H9 (cell line): ENCODE measurements at regions not wholly inside any gene's neighbourhood (a gene's known extent, or its start where the extent isn't known, plus 50 kb on each side); places are given as distances from the start of the nearest gene placed in this dataset.

Source experiments
- DNase-seq: peaks from one replicate; pipeline ENCODE4 v3.0.0-alpha.2; 2017
- H2AFZ ChIP-seq: one replicate; pipeline ENCODE4 v1.6.1; 2013; ENCODE audit warnings: mild to moderate bottlenecking, low read length, control low read depth, moderate library complexity
- H2AK5ac ChIP-seq: 2 replicates; pipeline ENCODE4 v1.6.1; 2013; ENCODE audit warnings: low read length, control low read depth, mixed read lengths; ENCODE audit not compliant: insufficient read length
- H2BK120ac ChIP-seq: one replicate; pipeline ENCODE4 v1.6.1; 2013; ENCODE audit warnings: low read depth, mild to moderate bottlenecking, low read length, control low read depth, inconsistent platforms; ENCODE audit not compliant: poor library complexity, severe bottlenecking
- H2BK12ac ChIP-seq: 2 replicates; pipeline ENCODE4 v1.6.1; 2013; ENCODE audit warnings: low read length, control low read depth, mixed read lengths, low read depth; ENCODE audit not compliant: insufficient read length
- H2BK15ac ChIP-seq: 2 replicates; pipeline ENCODE4 v1.6.1; 2013; ENCODE audit warnings: low read depth, low read length, control low read depth
- H2BK20ac ChIP-seq: one replicate; pipeline ENCODE4 v1.6.1; 2013; ENCODE audit warnings: low read depth, mild to moderate bottlenecking, low read length, control low read depth, inconsistent platforms; ENCODE audit not compliant: poor library complexity, severe bottlenecking
- H2BK5ac ChIP-seq: 2 replicates; pipeline ENCODE4 v1.6.1; 2013; ENCODE audit warnings: low read length, control low read depth, mixed read lengths; ENCODE audit not compliant: insufficient read length
- H3K14ac ChIP-seq: 2 replicates; pipeline ENCODE4 v1.6.1; 2013; ENCODE audit warnings: low read length, control low read depth; ENCODE audit not compliant: insufficient read depth
- H3K18ac ChIP-seq: 2 replicates; pipeline ENCODE4 v1.6.1; 2013; ENCODE audit warnings: low read depth, mild to moderate bottlenecking, mixed read lengths, low read length, control low read depth; ENCODE audit not compliant: insufficient read length
- H3K23ac ChIP-seq: 2 replicates; pipeline ENCODE4 v1.6.1; 2013; ENCODE audit warnings: low read length, control low read depth, mixed read lengths, low read depth; ENCODE audit not compliant: insufficient read length
- H3K23me2 ChIP-seq: 2 replicates; pipeline ENCODE4 v1.6.1; 2013; ENCODE audit warnings: low read depth, mild to moderate bottlenecking, mixed read lengths, low read length, control low read depth; ENCODE audit not compliant: insufficient read length, poor library complexity, severe bottlenecking
- H3K27ac ChIP-seq: 2 replicates; pipeline ENCODE4 v1.5.1; 2013; ENCODE audit warnings: low read length, control low read depth, mixed read lengths, low read depth; ENCODE audit not compliant: insufficient read length
- H3K27me3 ChIP-seq: 2 replicates; pipeline ENCODE4 v1.6.1; 2013; ENCODE audit warnings: low read length, control low read depth, inconsistent platforms; ENCODE audit not compliant: insufficient read depth
- H3K4ac ChIP-seq: 2 replicates; pipeline ENCODE4 v1.6.1; 2013; ENCODE audit warnings: low read depth, mild to moderate bottlenecking, control low read depth, inconsistent platforms, low read length, moderate library complexity
- H3K4me1 ChIP-seq: 2 replicates; pipeline ENCODE4 v1.6.1; 2013; ENCODE audit warnings: low read length, control low read depth, inconsistent platforms; ENCODE audit not compliant: insufficient read depth
- H3K4me2 ChIP-seq: 2 replicates; pipeline ENCODE4 v1.6.1; 2013; ENCODE audit warnings: low read length, control low read depth, mixed read lengths; ENCODE audit not compliant: insufficient read length, insufficient read depth
- H3K56ac ChIP-seq: 2 replicates; pipeline ENCODE4 v1.6.1; 2013; ENCODE audit warnings: low read depth, mild to moderate bottlenecking, mixed read lengths, low read length, control low read depth; ENCODE audit not compliant: insufficient read length
- H3K79me1 ChIP-seq: 2 replicates; pipeline ENCODE4 v1.6.1; 2013; ENCODE audit warnings: low read depth, mild to moderate bottlenecking, moderate library complexity, low read length, control low read depth, inconsistent platforms; ENCODE audit not compliant: insufficient read depth, poor library complexity, severe bottlenecking
- H3K79me2 ChIP-seq: 2 replicates; pipeline ENCODE4 v1.6.1; 2013; ENCODE audit warnings: low read length, control low read depth, inconsistent platforms; ENCODE audit not compliant: insufficient read depth
- H3K9ac ChIP-seq: 2 replicates; pipeline ENCODE4 v1.6.1; 2013; ENCODE audit warnings: low read length, control low read depth, mixed read lengths; ENCODE audit not compliant: insufficient read length; ENCODE audit errors: extremely low read depth
- H3K9me3 ChIP-seq: one replicate; pipeline ENCODE4 v1.6.1; 2013; ENCODE audit warnings: low read depth, low read length, inconsistent platforms; ENCODE audit not compliant: control insufficient read depth
- H3T11ph ChIP-seq: one replicate; pipeline ENCODE4 v1.6.1; 2013; ENCODE audit warnings: mild to moderate bottlenecking, low read length, control low read depth, inconsistent platforms
- H4K20me1 ChIP-seq: one replicate; pipeline ENCODE4 v1.6.1; 2013; ENCODE audit not compliant: control insufficient read depth, insufficient read length, insufficient read depth
- H4K5ac ChIP-seq: 2 replicates; pipeline ENCODE4 v1.6.1; 2013; ENCODE audit warnings: low read depth, mild to moderate bottlenecking, mixed read lengths, low read length, control low read depth; ENCODE audit not compliant: insufficient read length
- H4K8ac ChIP-seq: replicated peaks from 2 replicates; pipeline ENCODE4 v1.6.1; 2013; ENCODE audit warnings: low read length, control low read depth, mixed read lengths, low read depth; ENCODE audit not compliant: insufficient read length
- H4K91ac ChIP-seq: 2 replicates; pipeline ENCODE4 v1.6.1; 2013; ENCODE audit warnings: low read depth, mild to moderate bottlenecking, moderate library complexity, mixed read lengths, low read length, control low read depth; ENCODE audit not compliant: insufficient read length
- H3K27ac Mint-ChIP-seq, 3 experiments: 2 replicates in 2 of 3; 3 replicates in 1 of 3; pipeline ENCODE4 v1.8.0; 2020 to 2021; ENCODE audit warnings: mixed read lengths in 3 of 3, mild to moderate bottlenecking in 1 of 3, moderate library complexity in 1 of 3
- H3K27me3 Mint-ChIP-seq: 2 replicates; pipeline ENCODE4 v1.8.0; 2021; ENCODE audit warnings: low read depth, mild to moderate bottlenecking, moderate library complexity, mixed read lengths
- H3K36me3 Mint-ChIP-seq, 3 experiments: 2 replicates in 2 of 3; 3 replicates in 1 of 3; pipeline ENCODE4 v1.8.0; 2020 to 2021; ENCODE audit warnings: low read depth in 3 of 3, mixed read lengths in 3 of 3; ENCODE audit not compliant: insufficient read depth in 1 of 3
- H3K4me1 Mint-ChIP-seq, 2 experiments: 2 replicates each; pipeline ENCODE4 v1.8.0; 2020; ENCODE audit warnings: mixed read lengths in 2 of 2
- H3K4me3 Mint-ChIP-seq, 2 experiments: 2 replicates in 1 of 2; 3 replicates in 1 of 2; pipeline ENCODE4 v1.8.0; 2020 to 2021; ENCODE audit warnings: mild to moderate bottlenecking in 2 of 2, mixed read lengths in 2 of 2, moderate library complexity in 1 of 2
- H3K9me3 Mint-ChIP-seq, 2 experiments: 2 replicates in 1 of 2; 3 replicates in 1 of 2; pipeline ENCODE4 v1.8.0; 2020; ENCODE audit warnings: mild to moderate bottlenecking in 2 of 2, mixed read lengths in 2 of 2, moderate library complexity in 1 of 2
- CTCF ChIP-seq: fragments of 200-600 bp; sonication (generic); conservative IDR thresholded peaks from 3 replicates; pipeline ENCODE4 v1.8.0; 2021; ENCODE audit warnings: antibody characterized with exemption, mild to moderate bottlenecking
- WGBS: extraction: QIAGEN DNeasy Blood & Tissue Kit; methylation state at CpG from one replicate; pipeline ENCODE4 v1.1.7; 2013; ENCODE audit warnings: missing lambda C conversion rate, low lambda C conversion rate, mixed read lengths; ENCODE audit not compliant: insufficient read length; ENCODE audit errors: extremely low coverage; 5-methylcytosine and 5-hydroxymethylcytosine counted together

GRCh38 chr7:35454575-35455385 is 200.9 kb upstream of the TBX20 start:
- Mint-ChIP-seq H3K27me3 (peaks cover 5% of the 10 kb centered on the region; the same call in 1 of the 2 replicates), H3K4me3 (no peak overlapping the region), H3K36me3 (peaks cover 0 to 16% (median 3%) of the 10 kb centered on the region in 3 experiments; a peak in 3 of 7 replicates), H3K4me1 (no peaks in the 10 kb centered on the region), H3K9me3 (peaks cover 11 to 16% of the 10 kb centered on the region in 2 experiments; a peak in 4 of 5 replicates), H3K27ac (no peak overlapping the region)
- no peaks in the 10 kb centered on the region for H3K79me2 ChIP-seq
- H3K23ac ChIP-seq, result no peak overlapping the region
- no peak overlapping the region for H2AK5ac ChIP-seq
- DNase-seq, result peak; percentile 28
- peaks cover 3% of the 10 kb centered on the region for H3K23me2 ChIP-seq
- H4K91ac ChIP-seq, result no peak overlapping the region
- no peak overlapping the region for H2BK120ac ChIP-seq
- H4K8ac ChIP-seq, result no peak overlapping the region
- no peaks in the 10 kb centered on the region for H3K79me1 ChIP-seq
- H3K18ac ChIP-seq, result no peak overlapping the region
- no peak overlapping the region for H2BK5ac ChIP-seq
- H3K27me3 ChIP-seq, result no peaks in the 10 kb centered on the region
- no peak overlapping the region for H2BK20ac ChIP-seq
- H2AFZ ChIP-seq, result no peak overlapping the region
- H3K27ac ChIP-seq, result no peak overlapping the region
- no peak overlapping the region for H3K4me2 ChIP-seq
- no peak overlapping the region for H3K14ac ChIP-seq
- H3K9ac ChIP-seq, result no peak overlapping the region
- no peak overlapping the region for H3T11ph ChIP-seq
- no peaks in the 10 kb centered on the region for H3K4me1 ChIP-seq
- H3K9me3 ChIP-seq, result no peaks in the 10 kb centered on the region
- H4K5ac ChIP-seq, result no peak overlapping the region
- TF ChIP-seq CTCF, result no peak
- no CpG with 5 or more reads among the region's 58 CpGs for WGBS
- no peak overlapping the region for H2BK12ac ChIP-seq
- no peak overlapping the region for H3K56ac ChIP-seq
- H4K20me1 ChIP-seq, result no peaks in the 10 kb centered on the region
- no peak overlapping the region for H2BK15ac ChIP-seq
- H3K4ac ChIP-seq, result no peak overlapping the region
